ENCODE measurements at regions not wholly inside any gene's neighbourhood (a gene's known extent, or its start where the extent isn't known, plus 50 kb on each side); places are given as distances from the start of the nearest gene placed in this dataset.

- Histone ChIP-seq H3K36me3 (no peaks in the 10 kb centered on the region), H3K27ac (no peak overlapping the region), H3K4me1 (replicated peaks) (no peaks in the 10 kb centered on the region), H3K9me3 (no peaks in the 10 kb centered on the region), H3K27me3 (replicated peaks; ENCODE audit: insufficient read depth) (no peaks in the 10 kb centered on the region), H3K4me3 (no peak overlapping the region)
- intact Hi-C loops (cut with DNase I), result no loop called here
- 57% methylated on average over 6 of the region's 6 CpGs for WGBS
- DNase-seq (ENCODE audit: low spot score), result no peak
- no peak for TF ChIP-seq POLR2AphosphoS5 (IDR thresholded peaks at IDR 0.05)
- TF ChIP-seq POLR2A (IDR thresholded peaks at IDR 0.05), result no peak
- no peak for TF ChIP-seq CTCF (IDR thresholded peaks at IDR 0.05)
Observed at GRCh38 chr5:2607598-2607997, 143.9 kb downstream of the IRX2 start.

GRCh38 chr5:2603272-2603575, 148.3 kb downstream of the IRX2 start:
- H3K27ac ChIP-seq, result no peak overlapping the region
- intact Hi-C loops (cut with DNase I), result no loop called here
- WGBS, result 75% methylated on average over 5 of the region's 5 CpGs
- no peaks in the 10 kb centered on the region for H3K27me3 ChIP-seq (replicated peaks; ENCODE audit: insufficient read depth)
- no peaks in the 10 kb centered on the region for H3K9me3 ChIP-seq
- H3K4me3 ChIP-seq, result no peak overlapping the region
- no peak for DNase-seq (ENCODE audit: low spot score)
- no peaks in the 10 kb centered on the region for H3K4me1 ChIP-seq (replicated peaks)
- H3K36me3 ChIP-seq, result no peaks in the 10 kb centered on the region
- no peak for TF ChIP-seq POLR2A (IDR thresholded peaks at IDR 0.05)
- no peak for TF ChIP-seq POLR2AphosphoS5 (IDR thresholded peaks at IDR 0.05)
- TF ChIP-seq CTCF (IDR thresholded peaks at IDR 0.05), result no peak

GRCh38 chr5:2602451-2603271, 148.8 kb downstream of the IRX2 start:
- Histone ChIP-seq H3K27me3 (replicated peaks; ENCODE audit: insufficient read depth) (no peaks in the 10 kb centered on the region), H3K36me3 (no peaks in the 10 kb centered on the region), H3K4me3 (no peak overlapping the region), H3K27ac (no peak overlapping the region), H3K9me3 (no peaks in the 10 kb centered on the region), H3K4me1 (replicated peaks) (no peaks in the 10 kb centered on the region)
- 58% methylated on average over 7 of the region's 7 CpGs for WGBS
- intact Hi-C loops (cut with DNase I), result no loop called here
- TF ChIP-seq CTCF (IDR thresholded peaks at IDR 0.05) (no peak), POLR2A (IDR thresholded peaks at IDR 0.05) (no peak), POLR2AphosphoS5 (IDR thresholded peaks at IDR 0.05) (no peak)
- DNase-seq (ENCODE audit: low spot score), result no peak

GRCh38 chr5:2598503-2598902, 153.0 kb downstream of the IRX2 start:
- intact Hi-C loops (cut with DNase I), result no loop called here
- H3K36me3 ChIP-seq, result no peaks in the 10 kb centered on the region
- H3K4me1 ChIP-seq (replicated peaks), result no peaks in the 10 kb centered on the region
- 85% methylated on average over 1 of the region's 1 CpG for WGBS
- H3K9me3 ChIP-seq, result no peaks in the 10 kb centered on the region
- TF ChIP-seq POLR2AphosphoS5 (IDR thresholded peaks at IDR 0.05) (no peak), CTCF (IDR thresholded peaks at IDR 0.05) (no peak), POLR2A (IDR thresholded peaks at IDR 0.05) (no peak)
- H3K27me3 ChIP-seq (replicated peaks; ENCODE audit: insufficient read depth), result no peaks in the 10 kb centered on the region
- no peak overlapping the region for H3K4me3 ChIP-seq
- no peak for DNase-seq (ENCODE audit: low spot score)
- H3K27ac ChIP-seq, result no peak overlapping the region

- Histone ChIP-seq H3K9me3 (no peaks in the 10 kb centered on the region), H3K4me1 (replicated peaks) (no peaks in the 10 kb centered on the region), H3K4me3 (no peak overlapping the region), H3K36me3 (no peaks in the 10 kb centered on the region), H3K27ac (no peak overlapping the region), H3K27me3 (replicated peaks; ENCODE audit: insufficient read depth) (no peaks in the 10 kb centered on the region)
- intact Hi-C loops (cut with DNase I), result no loop called here
- DNase-seq (ENCODE audit: low spot score), result no peak
- TF ChIP-seq POLR2A (IDR thresholded peaks at IDR 0.05), result no peak
- TF ChIP-seq CTCF (IDR thresholded peaks at IDR 0.05), result no peak
- WGBS, result 78% methylated on average over 1 of the region's 1 CpG
Observed at GRCh38 chr5:2594701-2595100, 156.8 kb downstream of the IRX2 start.
